ENCODE measurements at regions not wholly inside any gene's neighbourhood (a gene's known extent, or its start where the extent isn't known, plus 50 kb on each side); places are given as distances from the start of the nearest gene placed in this dataset.

DNA sequence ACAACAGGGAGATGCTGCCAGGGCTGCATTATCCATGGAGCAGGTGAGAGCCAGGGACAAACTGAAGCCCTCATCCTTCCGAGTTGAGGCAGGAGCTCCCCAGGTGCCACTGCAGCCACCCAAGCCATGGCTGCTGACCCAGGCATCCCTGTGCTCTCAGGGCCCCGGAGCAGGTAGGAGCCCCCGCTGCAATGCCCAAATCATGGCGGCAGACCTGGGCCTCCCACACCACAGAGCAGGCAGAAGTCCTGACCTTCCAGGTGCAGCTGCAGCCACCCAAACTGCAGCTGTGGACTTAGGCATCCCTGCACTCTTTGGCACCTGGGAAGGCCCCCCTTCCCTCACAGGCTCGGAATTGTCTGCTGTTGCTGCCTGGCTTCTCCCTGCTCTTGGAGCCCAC lies 443.6 kb downstream of the ARAP2 start:
- Mint-ChIP-seq H3K36me3 (no peaks in the 10 kb centered on the region), H3K27ac (no peak overlapping the region), H3K9me3 (peaks cover 11% of the 10 kb centered on the region), H3K27me3 (no peaks in the 10 kb centered on the region), H3K4me1 (no peaks in the 10 kb centered on the region), H3K4me3 (no peak overlapping the region)
- no peak for DNase-seq

DNA sequence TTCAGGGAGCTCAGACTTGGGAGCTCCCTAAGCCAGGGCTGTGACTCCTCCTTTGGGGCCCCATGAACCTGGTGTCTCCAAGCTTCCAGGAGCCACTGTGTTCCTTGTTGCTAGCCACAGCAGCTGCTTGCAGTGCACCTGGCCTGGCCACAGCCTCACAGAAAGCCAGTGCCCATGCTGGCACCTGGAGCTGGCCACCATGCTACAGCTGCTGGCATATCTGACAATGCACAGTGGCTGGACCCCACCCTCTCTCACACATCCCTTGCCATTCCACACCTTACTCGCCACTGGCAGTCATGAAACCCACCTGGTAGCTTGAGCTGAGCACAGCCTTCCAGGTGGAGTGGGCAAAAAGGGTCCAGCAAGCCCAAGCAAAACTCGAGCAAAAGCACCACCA lies 441.7 kb downstream of the ARAP2 start:
- Mint-ChIP-seq H3K36me3 (no peaks in the 10 kb centered on the region), H3K27ac (no peak overlapping the region), H3K27me3 (no peaks in the 10 kb centered on the region), H3K4me3 (no peak overlapping the region), H3K4me1 (no peaks in the 10 kb centered on the region), H3K9me3 (no peaks in the 10 kb centered on the region)
- no peak for DNase-seq

DNA sequence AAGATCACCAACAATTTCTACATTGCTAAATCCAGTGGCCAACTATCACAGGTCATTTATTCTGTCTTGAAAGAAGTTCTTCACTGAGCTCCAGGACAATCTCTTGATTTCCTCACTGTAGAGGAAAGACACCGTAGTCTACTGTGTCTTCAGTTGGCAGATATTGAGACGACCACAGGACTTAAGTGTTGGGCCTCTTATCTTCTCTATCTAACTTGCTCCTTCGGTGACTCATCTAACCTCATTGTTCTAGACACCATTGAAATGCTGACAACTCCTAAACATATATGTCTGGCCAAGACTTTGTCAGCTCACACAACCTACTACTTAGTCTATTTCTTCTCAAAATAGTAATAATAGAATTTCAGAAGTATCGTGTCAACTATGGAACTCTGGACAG lies 425.8 kb downstream of the ARAP2 start:
- H3K4me1 Mint-ChIP-seq: no peaks in the 10 kb centered on the region
- H3K27ac Mint-ChIP-seq: no peak overlapping the region
- H3K36me3 Mint-ChIP-seq: no peaks in the 10 kb centered on the region
- no peak overlapping the region for H3K4me3 Mint-ChIP-seq
- no peaks in the 10 kb centered on the region for H3K9me3 Mint-ChIP-seq
- no peaks in the 10 kb centered on the region for H3K27me3 Mint-ChIP-seq
- DNase-seq: no peak

DNA sequence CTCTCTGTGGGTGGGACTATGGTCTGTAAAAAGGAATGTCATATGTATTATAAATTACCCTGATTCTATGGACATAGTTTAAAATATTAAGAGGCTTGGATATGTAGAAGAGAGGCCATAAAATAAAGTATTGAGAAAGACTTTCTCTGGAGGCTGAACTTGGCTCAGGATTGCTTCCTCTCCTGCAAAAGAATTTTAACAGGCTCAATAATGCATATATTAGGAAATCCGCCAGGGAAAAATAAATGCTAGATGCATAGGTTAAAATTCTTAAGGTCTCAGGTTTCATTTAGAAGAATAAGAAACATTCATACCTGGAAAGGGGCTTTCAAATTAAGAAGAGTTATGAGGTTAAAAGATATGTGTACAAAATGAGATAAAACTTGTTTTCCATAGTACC lies 424.3 kb downstream of the ARAP2 start:
- H3K36me3 Mint-ChIP-seq: no peaks in the 10 kb centered on the region
- no peaks in the 10 kb centered on the region for H3K9me3 Mint-ChIP-seq
- DNase-seq: no peak
- no peaks in the 10 kb centered on the region for H3K27me3 Mint-ChIP-seq
- no peaks in the 10 kb centered on the region for H3K4me1 Mint-ChIP-seq
- H3K27ac Mint-ChIP-seq: no peak overlapping the region
- H3K4me3 Mint-ChIP-seq: no peak overlapping the region

DNA sequence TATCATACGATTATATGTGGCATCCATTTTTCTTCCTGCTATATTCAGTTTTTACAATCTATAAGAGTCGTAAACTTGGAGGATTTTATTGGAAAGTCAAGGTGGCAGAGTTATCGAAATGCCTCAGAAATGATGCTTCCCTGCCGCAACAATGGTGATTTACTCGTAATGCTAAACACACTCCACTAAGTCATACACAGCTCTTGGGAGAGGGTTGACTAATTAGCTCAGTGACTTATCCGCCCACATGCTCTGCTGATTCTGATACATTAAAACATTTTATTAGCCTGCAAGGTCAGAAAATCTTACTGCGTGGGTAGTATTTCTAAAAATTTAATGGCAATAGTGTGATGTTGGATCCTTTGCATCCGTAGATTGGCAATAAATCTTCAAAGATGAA lies 420.1 kb downstream of the ARAP2 start:
- Mint-ChIP-seq H3K36me3 (no peaks in the 10 kb centered on the region), H3K27ac (no peak overlapping the region), H3K9me3 (no peaks in the 10 kb centered on the region), H3K4me3 (no peak overlapping the region), H3K27me3 (no peaks in the 10 kb centered on the region), H3K4me1 (no peaks in the 10 kb centered on the region)
- DNase-seq: no peak

DNA sequence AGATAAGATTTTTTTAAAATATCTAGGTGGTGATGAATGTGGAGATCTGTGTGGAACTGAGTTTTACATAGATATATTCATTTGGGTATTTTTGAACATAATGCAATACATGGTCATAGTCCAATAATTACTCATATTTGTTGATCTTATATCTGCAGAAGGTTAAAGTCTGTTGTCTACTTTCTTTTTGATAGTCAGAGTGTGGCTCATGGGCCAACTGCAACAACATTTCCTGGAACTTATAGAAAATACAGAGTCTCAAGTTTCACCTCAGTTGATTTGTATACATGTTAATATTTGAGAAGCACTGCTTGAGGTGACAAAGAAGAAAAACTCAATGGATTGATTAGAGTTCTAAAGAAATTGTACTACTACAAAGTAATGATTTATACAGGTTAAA lies 408.4 kb downstream of the ARAP2 start:
- no peaks in the 10 kb centered on the region for H3K4me1 Mint-ChIP-seq
- no peak for DNase-seq
- no peaks in the 10 kb centered on the region for H3K27me3 Mint-ChIP-seq
- no peak overlapping the region for H3K4me3 Mint-ChIP-seq
- no peak overlapping the region for H3K27ac Mint-ChIP-seq
- H3K36me3 Mint-ChIP-seq: no peaks in the 10 kb centered on the region
- H3K9me3 Mint-ChIP-seq: peaks cover 2% of the 10 kb centered on the region

DNA sequence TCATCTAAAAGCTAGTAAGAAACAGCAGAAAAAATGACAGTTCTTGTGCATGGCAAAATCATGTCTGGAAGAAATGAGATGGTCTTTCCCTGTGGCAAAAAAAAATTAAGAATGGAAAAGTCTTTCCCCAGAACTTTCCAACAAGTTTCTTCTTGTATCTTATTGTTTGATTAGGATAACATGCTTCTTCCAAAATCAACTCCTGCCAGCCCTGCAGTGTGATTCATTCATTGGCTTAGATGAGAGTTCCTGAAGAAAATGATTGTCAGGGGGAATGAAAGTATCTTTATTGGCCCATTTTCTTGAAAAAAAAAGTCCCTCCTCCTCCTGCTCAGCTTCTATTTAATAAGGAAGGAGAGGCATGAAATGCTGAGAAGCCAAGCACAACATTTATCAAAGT lies 407.7 kb downstream of the ARAP2 start:
- Mint-ChIP-seq H3K27ac (no peak overlapping the region), H3K36me3 (no peaks in the 10 kb centered on the region), H3K27me3 (no peaks in the 10 kb centered on the region), H3K9me3 (peaks cover 2% of the 10 kb centered on the region), H3K4me1 (no peaks in the 10 kb centered on the region), H3K4me3 (no peak overlapping the region)
- no peak for DNase-seq

DNA sequence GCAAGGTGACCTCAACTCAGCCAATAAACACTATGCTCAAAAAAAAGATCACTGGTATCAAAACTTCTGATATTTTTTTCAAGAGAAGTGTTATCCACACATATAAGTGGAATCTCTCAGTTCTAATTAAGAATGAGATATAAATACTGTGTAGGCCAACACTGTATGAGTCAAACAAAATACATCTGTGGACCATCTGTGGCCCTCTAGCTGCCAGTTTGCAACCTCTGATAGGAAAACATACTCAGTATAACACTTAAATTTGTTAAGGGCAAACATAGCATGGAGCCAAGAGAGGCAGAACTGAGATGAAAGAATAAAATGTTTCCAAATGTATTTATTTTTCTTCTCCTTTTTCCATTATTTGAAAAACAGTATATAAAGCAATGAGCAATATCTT lies 377.3 kb downstream of the ARAP2 start:
- Mint-ChIP-seq H3K27ac (no peak overlapping the region), H3K4me3 (no peak overlapping the region)

DNA sequence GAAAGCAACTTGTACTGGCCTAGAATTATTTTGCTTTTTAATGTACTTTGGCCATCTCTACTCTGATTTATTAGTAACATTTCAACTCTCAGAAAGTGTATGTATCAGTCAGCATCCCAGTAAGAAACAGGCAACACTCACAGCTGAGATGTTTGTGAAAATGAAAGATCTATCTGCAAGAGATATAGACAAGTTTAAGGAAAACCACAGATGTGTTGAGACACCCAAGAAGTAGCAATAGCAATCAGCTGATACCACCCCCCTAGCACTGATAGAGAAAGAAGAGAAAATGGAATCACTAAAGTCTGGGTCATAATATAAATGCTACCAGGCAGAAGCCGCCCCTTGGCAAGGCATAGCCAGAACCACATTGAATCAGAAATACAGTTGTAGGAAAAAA lies 372.0 kb downstream of the ARAP2 start:
- no peak for DNase-seq
- H3K36me3 Mint-ChIP-seq: no peaks in the 10 kb centered on the region
- H3K9me3 Mint-ChIP-seq: no peaks in the 10 kb centered on the region
- no peak overlapping the region for H3K4me3 Mint-ChIP-seq
- no peaks in the 10 kb centered on the region for H3K27me3 Mint-ChIP-seq
- no peaks in the 10 kb centered on the region for H3K4me1 Mint-ChIP-seq
- no peak overlapping the region for H3K27ac Mint-ChIP-seq

More for the DNA sequence above, 377.3 kb downstream of the ARAP2 start:
- H3K27me3 Mint-ChIP-seq: no peaks in the 10 kb centered on the region
- H3K36me3 Mint-ChIP-seq: no peaks in the 10 kb centered on the region
- no peak for DNase-seq
- H3K9me3 Mint-ChIP-seq: no peaks in the 10 kb centered on the region
- no peaks in the 10 kb centered on the region for H3K4me1 Mint-ChIP-seq

DNA sequence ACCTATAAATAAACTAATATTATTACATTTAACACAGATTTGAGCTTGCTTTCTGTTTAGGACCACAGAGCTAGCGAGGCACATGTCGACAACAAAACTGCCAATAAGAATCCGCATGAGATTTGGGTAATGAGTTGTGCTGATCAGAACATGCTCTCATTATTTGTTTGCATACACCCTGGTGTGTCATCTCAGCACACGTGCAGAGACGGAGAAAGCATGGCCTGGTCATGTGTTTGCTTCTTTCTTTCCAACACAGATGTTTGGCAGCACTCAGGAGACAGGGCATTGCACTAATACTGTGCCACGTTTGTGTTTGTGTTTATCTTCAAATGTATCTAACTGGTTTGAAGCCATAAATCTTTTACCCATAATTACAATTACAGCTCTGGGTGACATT lies 364.8 kb downstream of the ARAP2 start:
- Mint-ChIP-seq H3K36me3 (no peaks in the 10 kb centered on the region), H3K4me1 (no peaks in the 10 kb centered on the region), H3K27ac (no peak overlapping the region), H3K27me3 (peaks cover 3% of the 10 kb centered on the region), H3K4me3 (no peak overlapping the region), H3K9me3 (no peaks in the 10 kb centered on the region)
- no peak for DNase-seq

DNA sequence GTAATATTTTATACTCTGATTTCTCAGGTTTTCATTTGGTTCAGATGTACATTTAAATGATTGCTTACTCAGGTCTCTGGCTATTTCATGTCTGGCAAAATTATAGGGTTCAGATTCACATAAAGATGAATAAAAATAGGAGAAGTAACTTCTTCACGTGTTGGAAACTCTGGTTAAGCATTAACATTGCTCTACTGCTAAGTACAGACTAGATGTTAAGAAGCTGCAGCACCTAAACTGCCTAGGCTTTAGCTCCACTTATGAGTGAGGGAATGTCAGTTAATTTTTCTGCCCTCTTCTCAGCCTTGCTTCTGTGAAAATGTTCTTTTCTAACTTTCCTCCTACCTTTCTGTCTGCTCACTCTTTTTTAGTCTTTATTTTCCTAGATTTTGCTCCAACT lies 361.2 kb downstream of the ARAP2 start:
- Mint-ChIP-seq H3K27me3 (peaks cover 3% of the 10 kb centered on the region), H3K9me3 (no peaks in the 10 kb centered on the region), H3K4me3 (no peak overlapping the region), H3K27ac (no peak overlapping the region), H3K36me3 (no peaks in the 10 kb centered on the region), H3K4me1 (no peaks in the 10 kb centered on the region)
- no peak for DNase-seq

DNA sequence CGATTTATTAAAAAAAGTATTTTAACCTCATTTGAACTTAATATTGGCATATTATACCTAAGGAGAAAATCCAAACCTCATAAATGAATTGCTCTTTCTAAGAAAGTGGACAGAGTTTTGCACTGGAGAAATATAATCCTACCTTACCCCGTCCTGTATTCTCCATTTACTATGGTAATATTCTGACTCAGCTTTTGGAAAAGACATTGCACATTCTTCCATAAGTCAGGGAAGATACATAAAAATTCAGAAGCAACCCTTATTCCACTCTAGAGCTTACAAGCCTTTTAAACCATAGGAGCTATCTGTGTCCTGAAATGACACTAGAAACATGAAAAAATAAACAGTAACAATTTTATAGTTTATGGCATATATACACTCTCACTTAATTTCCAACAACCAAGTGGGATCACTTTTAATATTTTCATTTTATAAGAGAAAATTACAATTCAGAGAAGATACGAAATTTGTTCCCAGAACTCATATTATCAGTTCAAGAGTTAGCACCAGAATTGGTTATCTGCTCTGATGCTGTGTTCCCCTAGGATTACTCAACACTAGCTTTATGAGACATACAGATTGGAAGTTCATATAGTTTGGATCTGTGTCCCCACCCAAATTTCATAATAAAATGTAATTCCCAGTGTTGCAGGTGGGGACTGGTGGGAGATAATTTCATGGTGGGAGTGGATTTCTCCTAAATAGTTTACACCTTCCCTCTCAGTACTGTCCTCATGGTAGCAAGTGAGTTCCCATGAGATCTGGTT lies 359.4 kb downstream of the ARAP2 start:
- H3K4me1 Mint-ChIP-seq: no peaks in the 10 kb centered on the region
- DNase-seq: no peak
- no peak overlapping the region for H3K27ac Mint-ChIP-seq
- no peaks in the 10 kb centered on the region for H3K36me3 Mint-ChIP-seq
- H3K4me3 Mint-ChIP-seq: no peak overlapping the region
- peaks cover 3% of the 10 kb centered on the region for H3K27me3 Mint-ChIP-seq
- H3K9me3 Mint-ChIP-seq: no peaks in the 10 kb centered on the region

DNA sequence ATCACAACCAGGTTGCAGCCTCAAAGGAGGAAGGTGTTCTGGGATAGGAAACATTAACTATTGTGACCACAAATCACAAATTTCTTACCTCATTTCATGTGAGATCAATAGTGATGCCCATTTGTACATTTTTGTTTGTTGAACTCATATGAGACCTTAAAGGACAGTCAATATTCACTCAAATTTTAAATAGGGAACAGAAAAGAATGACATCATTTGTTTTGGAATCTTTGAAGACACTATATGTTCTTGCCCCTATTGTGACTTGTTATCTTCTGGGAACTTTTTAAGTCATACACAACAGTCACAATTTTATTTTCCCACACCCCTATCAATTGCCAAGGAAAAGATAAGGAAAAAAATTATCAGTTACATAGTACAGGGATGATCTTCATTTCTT lies 346.5 kb downstream of the ARAP2 start:
- Mint-ChIP-seq H3K27me3 (peaks cover 7% of the 10 kb centered on the region), H3K4me1 (no peaks in the 10 kb centered on the region), H3K9me3 (no peaks in the 10 kb centered on the region), H3K27ac (no peak overlapping the region), H3K36me3 (no peaks in the 10 kb centered on the region), H3K4me3 (no peak overlapping the region)
- no peak for DNase-seq

DNA sequence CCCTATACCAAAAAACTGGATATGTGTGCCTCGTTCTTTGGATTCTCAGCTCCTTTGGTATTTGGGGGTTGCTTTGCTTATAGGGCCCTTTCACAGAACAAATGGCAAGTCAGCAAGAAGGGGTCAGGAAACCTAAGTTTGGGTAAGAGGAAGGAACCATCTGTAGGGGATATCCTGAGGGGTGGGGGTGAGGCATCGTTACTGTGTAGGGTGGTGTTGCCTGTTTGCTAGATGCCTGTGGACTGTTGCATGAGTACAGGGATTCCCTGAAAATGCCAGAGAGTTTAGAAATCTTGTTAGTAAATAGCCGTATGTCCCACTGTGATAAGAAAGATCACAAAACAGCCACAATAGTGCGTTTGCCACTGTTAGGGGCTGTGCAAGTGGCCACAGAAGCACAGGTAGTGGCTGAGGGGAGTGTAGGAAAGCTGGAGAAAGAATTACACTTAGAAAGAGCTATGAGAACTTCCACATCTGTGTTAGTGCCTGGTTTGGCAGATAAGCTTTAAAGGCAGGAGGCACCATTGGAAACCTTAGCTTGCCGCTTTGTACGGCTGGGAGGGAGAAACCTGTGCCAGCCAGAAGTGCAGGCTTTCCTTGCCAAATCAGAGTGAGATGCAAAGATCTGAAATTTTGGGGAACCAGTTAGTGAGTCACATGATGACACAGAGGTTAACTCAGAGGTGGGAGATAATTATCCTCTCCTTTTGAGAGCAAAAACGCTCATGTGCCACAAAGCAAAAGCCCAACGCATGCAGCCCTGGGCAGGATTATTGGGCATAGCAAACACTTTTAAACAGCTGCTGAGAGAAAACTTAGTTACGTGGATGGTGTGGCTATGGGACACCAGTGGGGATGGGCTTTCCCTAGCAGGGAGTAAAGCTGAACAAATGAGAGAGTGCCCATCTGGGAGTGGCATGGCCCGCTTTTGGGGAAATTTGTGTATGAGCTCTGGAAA lies 343.7 kb downstream of the ARAP2 start:
- no peaks in the 10 kb centered on the region for H3K9me3 Mint-ChIP-seq
- no peaks in the 10 kb centered on the region for H3K4me1 Mint-ChIP-seq
- no peak overlapping the region for H3K27ac Mint-ChIP-seq

DNA sequence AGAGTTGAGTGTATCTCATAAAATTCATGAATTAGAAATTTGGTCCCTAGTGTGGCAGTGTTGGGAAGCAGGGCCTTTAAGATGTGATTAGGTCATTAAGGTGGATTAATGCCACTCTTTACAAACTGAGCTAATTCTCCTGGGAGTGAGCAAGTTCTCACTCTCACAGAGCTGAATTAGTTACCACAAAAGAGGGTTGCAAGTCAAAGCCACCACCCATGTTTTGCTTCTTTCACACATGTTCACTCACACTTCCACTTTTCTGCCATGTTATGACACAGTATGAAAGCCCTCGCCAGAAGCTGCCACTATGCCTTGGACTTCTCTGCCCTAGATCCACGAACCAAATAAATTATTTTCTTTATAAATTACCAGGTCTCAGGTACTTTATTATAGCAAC lies 332.1 kb downstream of the ARAP2 start:
- DNase-seq: no peak
- H3K36me3 Mint-ChIP-seq: no peaks in the 10 kb centered on the region
- H3K9me3 Mint-ChIP-seq: no peaks in the 10 kb centered on the region
- H3K27me3 Mint-ChIP-seq: no peaks in the 10 kb centered on the region
- H3K4me3 Mint-ChIP-seq: no peak overlapping the region
- H3K27ac Mint-ChIP-seq: no peak overlapping the region
- H3K4me1 Mint-ChIP-seq: no peaks in the 10 kb centered on the region

More for the DNA sequence above, 343.7 kb downstream of the ARAP2 start:
- Mint-ChIP-seq H3K36me3 (no peaks in the 10 kb centered on the region), H3K27me3 (peaks cover 7% of the 10 kb centered on the region), H3K4me3 (no peak overlapping the region)
- DNase-seq: no peak
